ENCODE measurements at regions not wholly inside any gene's neighbourhood (a gene's known extent, or its start where the extent isn't known, plus 50 kb on each side); places are given as distances from the start of the nearest gene placed in this dataset.
"Not testable (repeated sequence)": the region's sequence is repeated elsewhere in the genome, so short reads cannot be mapped to it uniquely, and the experiment has no call there.

- no peak overlapping the region for H3K27ac ChIP-seq (ENCODE audit: low read depth, low read length)
These were observed 234.7 kb upstream of the PTPRZ1 start for GRCh38 chr7:121638286-121638685.

GRCh38 chr7:121634356-121634755, 238.2 kb upstream of the FAM3C start:
- H3K4me3 ChIP-seq (ENCODE audit: low read length): no peak overlapping the region
- H3K4me1 ChIP-seq (ENCODE audit: control insufficient read depth, insufficient read depth, low read length): no peaks in the 10 kb centered on the region
- no peak overlapping the region for H3K27ac ChIP-seq (ENCODE audit: low read depth, low read length)
- no peaks in the 10 kb centered on the region for H3K36me3 ChIP-seq (ENCODE audit: control insufficient read depth, insufficient read depth, low read length)
- H3K27me3 ChIP-seq (ENCODE audit: control insufficient read depth, insufficient read depth, low read length): no peaks in the 10 kb centered on the region
- H3K9ac ChIP-seq (ENCODE audit: low read length): no peak overlapping the region

More at GRCh38 chr7:121638286-121638685, 234.7 kb upstream of the PTPRZ1 start:
- no peaks in the 10 kb centered on the region for H3K4me1 ChIP-seq (ENCODE audit: control insufficient read depth, insufficient read depth, low read length)
- no peak overlapping the region for H3K9ac ChIP-seq (ENCODE audit: low read length)
- no peaks in the 10 kb centered on the region for H3K27me3 ChIP-seq (ENCODE audit: control insufficient read depth, insufficient read depth, low read length)
- H3K4me3 ChIP-seq (ENCODE audit: low read length): no peak overlapping the region
- H3K36me3 ChIP-seq (ENCODE audit: control insufficient read depth, insufficient read depth, low read length): no peaks in the 10 kb centered on the region

- H3K36me3 ChIP-seq (ENCODE audit: control insufficient read depth, insufficient read depth, low read length): no peaks in the 10 kb centered on the region
- no peaks in the 10 kb centered on the region for H3K4me1 ChIP-seq (ENCODE audit: control insufficient read depth, insufficient read depth, low read length)
- H3K27me3 ChIP-seq (ENCODE audit: control insufficient read depth, insufficient read depth, low read length): no peaks in the 10 kb centered on the region
- no peak overlapping the region for H3K4me3 ChIP-seq (ENCODE audit: low read length)
- H3K9ac ChIP-seq (ENCODE audit: low read length): no peak overlapping the region
- H3K27ac ChIP-seq (ENCODE audit: low read depth, low read length): no peak overlapping the region
These were observed 237.1 kb upstream of the FAM3C start for GRCh38 chr7:121633186-121633585.

GRCh38 chr7:121624958-121625357, 228.8 kb upstream of the FAM3C start:
- no peaks in the 10 kb centered on the region for H3K4me1 ChIP-seq (ENCODE audit: control insufficient read depth, insufficient read depth, low read length)
- no peak overlapping the region for H3K9ac ChIP-seq (ENCODE audit: low read length)
- H3K4me3 ChIP-seq (ENCODE audit: low read length): no peak overlapping the region
- no peaks in the 10 kb centered on the region for H3K36me3 ChIP-seq (ENCODE audit: control insufficient read depth, insufficient read depth, low read length)
- no peak overlapping the region for H3K27ac ChIP-seq (ENCODE audit: low read depth, low read length)
- no peaks in the 10 kb centered on the region for H3K27me3 ChIP-seq (ENCODE audit: control insufficient read depth, insufficient read depth, low read length)

- no peaks in the 10 kb centered on the region for H3K27me3 ChIP-seq (ENCODE audit: control insufficient read depth, insufficient read depth, low read length)
- no peak overlapping the region for H3K9ac ChIP-seq (ENCODE audit: low read length)
- H3K4me3 ChIP-seq (ENCODE audit: low read length): no peak overlapping the region
- H3K4me1 ChIP-seq (ENCODE audit: control insufficient read depth, insufficient read depth, low read length): no peaks in the 10 kb centered on the region
- H3K27ac ChIP-seq (ENCODE audit: low read depth, low read length): no peak overlapping the region
- H3K36me3 ChIP-seq (ENCODE audit: control insufficient read depth, insufficient read depth, low read length): no peaks in the 10 kb centered on the region
These were observed 227.2 kb upstream of the FAM3C start for GRCh38 chr7:121623130-121623872.

GRCh38 chr7:121621937-121622336, 225.8 kb upstream of the FAM3C start:
- Histone ChIP-seq H3K4me1 (ENCODE audit: control insufficient read depth, insufficient read depth, low read length) (no peaks in the 10 kb centered on the region), H3K36me3 (ENCODE audit: control insufficient read depth, insufficient read depth, low read length) (no peaks in the 10 kb centered on the region), H3K27me3 (ENCODE audit: control insufficient read depth, insufficient read depth, low read length) (no peaks in the 10 kb centered on the region), H3K4me3 (ENCODE audit: low read length) (no peak overlapping the region), H3K9ac (ENCODE audit: low read length) (no peak overlapping the region), H3K27ac (ENCODE audit: low read depth, low read length) (no peak overlapping the region)

GRCh38 chr7:121620953-121621606, 225.0 kb upstream of the FAM3C start:
- no peaks in the 10 kb centered on the region for H3K36me3 ChIP-seq (ENCODE audit: control insufficient read depth, insufficient read depth, low read length)
- no peak overlapping the region for H3K27ac ChIP-seq (ENCODE audit: low read depth, low read length)
- no peaks in the 10 kb centered on the region for H3K4me1 ChIP-seq (ENCODE audit: control insufficient read depth, insufficient read depth, low read length)
- no peak overlapping the region for H3K4me3 ChIP-seq (ENCODE audit: low read length)
- H3K9ac ChIP-seq (ENCODE audit: low read length): no peak overlapping the region
- H3K27me3 ChIP-seq (ENCODE audit: control insufficient read depth, insufficient read depth, low read length): no peaks in the 10 kb centered on the region

- no peak overlapping the region for H3K27ac ChIP-seq (ENCODE audit: low read depth, low read length)
- H3K9ac ChIP-seq (ENCODE audit: low read length): no peak overlapping the region
- no peaks in the 10 kb centered on the region for H3K27me3 ChIP-seq (ENCODE audit: control insufficient read depth, insufficient read depth, low read length)
- no peaks in the 10 kb centered on the region for H3K36me3 ChIP-seq (ENCODE audit: control insufficient read depth, insufficient read depth, low read length)
- H3K4me3 ChIP-seq (ENCODE audit: low read length): no peak overlapping the region
- H3K4me1 ChIP-seq (ENCODE audit: control insufficient read depth, insufficient read depth, low read length): no peaks in the 10 kb centered on the region
These were observed 224.1 kb upstream of the FAM3C start for GRCh38 chr7:121620206-121620605.

GRCh38 chr7:121618182-121618581, 222.1 kb upstream of the FAM3C start:
- H3K9ac ChIP-seq (ENCODE audit: low read length): no peak overlapping the region
- no peak overlapping the region for H3K4me3 ChIP-seq (ENCODE audit: low read length)
- no peaks in the 10 kb centered on the region for H3K36me3 ChIP-seq (ENCODE audit: control insufficient read depth, insufficient read depth, low read length)
- H3K27ac ChIP-seq (ENCODE audit: low read depth, low read length): no peak overlapping the region
- H3K27me3 ChIP-seq (ENCODE audit: control insufficient read depth, insufficient read depth, low read length): no peaks in the 10 kb centered on the region
- H3K4me1 ChIP-seq (ENCODE audit: control insufficient read depth, insufficient read depth, low read length): no peaks in the 10 kb centered on the region

GRCh38 chr7:121610243-121610642, 214.1 kb upstream of the FAM3C start:
- H3K36me3 ChIP-seq (ENCODE audit: control insufficient read depth, insufficient read depth, low read length): no peaks in the 10 kb centered on the region
- no peak overlapping the region for H3K27ac ChIP-seq (ENCODE audit: low read depth, low read length)
- H3K4me1 ChIP-seq (ENCODE audit: control insufficient read depth, insufficient read depth, low read length): no peaks in the 10 kb centered on the region
- no peak overlapping the region for H3K9ac ChIP-seq (ENCODE audit: low read length)
- no peak overlapping the region for H3K4me3 ChIP-seq (ENCODE audit: low read length)
- H3K27me3 ChIP-seq (ENCODE audit: control insufficient read depth, insufficient read depth, low read length): no peaks in the 10 kb centered on the region

- no peak overlapping the region for H3K4me3 ChIP-seq (ENCODE audit: low read length)
- H3K27me3 ChIP-seq (ENCODE audit: control insufficient read depth, insufficient read depth, low read length): no peaks in the 10 kb centered on the region
- H3K27ac ChIP-seq (ENCODE audit: low read depth, low read length): no peak overlapping the region
- H3K9ac ChIP-seq (ENCODE audit: low read length): no peak overlapping the region
- no peaks in the 10 kb centered on the region for H3K36me3 ChIP-seq (ENCODE audit: control insufficient read depth, insufficient read depth, low read length)
- H3K4me1 ChIP-seq (ENCODE audit: control insufficient read depth, insufficient read depth, low read length): no peaks in the 10 kb centered on the region
These were observed 213.1 kb upstream of the FAM3C start for GRCh38 chr7:121609208-121609607.

GRCh38 chr7:121608785-121609184, 212.7 kb upstream of the FAM3C start:
- H3K4me1 ChIP-seq (ENCODE audit: control insufficient read depth, insufficient read depth, low read length): no peaks in the 10 kb centered on the region
- no peaks in the 10 kb centered on the region for H3K27me3 ChIP-seq (ENCODE audit: control insufficient read depth, insufficient read depth, low read length)
- H3K9ac ChIP-seq (ENCODE audit: low read length): no peak overlapping the region
- no peak overlapping the region for H3K4me3 ChIP-seq (ENCODE audit: low read length)
- H3K36me3 ChIP-seq (ENCODE audit: control insufficient read depth, insufficient read depth, low read length): no peaks in the 10 kb centered on the region
- no peak overlapping the region for H3K27ac ChIP-seq (ENCODE audit: low read depth, low read length)

GRCh38 chr7:121608183-121608582, 212.1 kb upstream of the FAM3C start:
- not testable (repeated sequence) for H3K9ac ChIP-seq (ENCODE audit: low read length); H3K4me1 ChIP-seq (ENCODE audit: control insufficient read depth, insufficient read depth, low read length); H3K4me3 ChIP-seq (ENCODE audit: low read length); H3K27me3 ChIP-seq (ENCODE audit: control insufficient read depth, insufficient read depth, low read length); H3K27ac ChIP-seq (ENCODE audit: low read depth, low read length); H3K36me3 ChIP-seq (ENCODE audit: control insufficient read depth, insufficient read depth, low read length)
